Loucy (cell line): ENCODE measurements at regions not wholly inside any gene's neighbourhood (a gene's known extent, or its start where the extent isn't known, plus 50 kb on each side); places are given as distances from the start of the nearest gene placed in this dataset.

Experiments
- H2AFZ ChIP-seq: fragments of 200-600 bp; sonication (generic); 2 replicates; pipeline ENCODE4 v1.6.0; 2016; ENCODE audit warnings: antibody characterized with exemption, mild to moderate bottlenecking, low read length, moderate library complexity
- H3F3A ChIP-seq: fragments of 200-600 bp; 2 replicates; pipeline ENCODE4 v1.6.0; 2016; ENCODE audit warnings: antibody characterized with exemption, low read depth, mild to moderate bottlenecking
- H3K27me3 ChIP-seq: fragments of 200-600 bp; sonication (generic); 2 replicates; pipeline ENCODE4 v1.6.1; 2014; ENCODE audit warnings: low read length, mild to moderate bottlenecking; ENCODE audit not compliant: insufficient read depth, poor library complexity, severe bottlenecking
- H3K36me3 ChIP-seq: fragments of 200-600 bp; sonication (generic); 2 replicates; pipeline ENCODE4 v1.6.1; 2016; ENCODE audit warnings: low read length; ENCODE audit not compliant: insufficient read depth
- H3K4me1 ChIP-seq: fragments of 200-600 bp; sonication (generic); 2 replicates; pipeline ENCODE4 v1.5.1; 2014; ENCODE audit warnings: low read length, mild to moderate bottlenecking; ENCODE audit not compliant: insufficient read depth, poor library complexity, severe bottlenecking
- H3K4me2 ChIP-seq: fragments of 200-600 bp; sonication (generic); 2 replicates; pipeline ENCODE4 v1.6.0; 2014; ENCODE audit warnings: antibody characterized with exemption, low read length, low read depth, mild to moderate bottlenecking; ENCODE audit not compliant: poor library complexity, severe bottlenecking
- H3K4me3 ChIP-seq: fragments of 200-600 bp; sonication (generic); 2 replicates; pipeline ENCODE4 v1.5.1; 2014; ENCODE audit warnings: low read length, mild to moderate bottlenecking, mixed read lengths; ENCODE audit not compliant: poor library complexity, severe bottlenecking
- H3K79me2 ChIP-seq: fragments of 200-600 bp; sonication (generic); 2 replicates; pipeline ENCODE4 v1.6.1; 2014; ENCODE audit warnings: low read length; ENCODE audit not compliant: insufficient read depth
- H3K9ac ChIP-seq: fragments of 200-600 bp; sonication (generic); 2 replicates; pipeline ENCODE4 v1.6.0; 2014; ENCODE audit warnings: mild to moderate bottlenecking, low read depth, low read length, moderate library complexity; ENCODE audit not compliant: poor library complexity, severe bottlenecking
- H3K9me2 ChIP-seq: fragments of 200-600 bp; sonication (generic); replicated peaks from 2 replicates; pipeline ENCODE4 v1.6.1; 2016; ENCODE audit warnings: low read depth, low read length, mixed read lengths
- H3K9me3 ChIP-seq: fragments of 200-600 bp; sonication (generic); 2 replicates; pipeline ENCODE4 v1.6.1; 2014; ENCODE audit warnings: mild to moderate bottlenecking, antibody characterized with exemption, low read length, low read depth; ENCODE audit not compliant: insufficient read depth
- H4K20me1 ChIP-seq: fragments of 200-600 bp; sonication (generic); 2 replicates; pipeline ENCODE4 v1.6.0; 2014; ENCODE audit warnings: antibody characterized with exemption, low read length, mild to moderate bottlenecking; ENCODE audit not compliant: insufficient read depth, poor library complexity, severe bottlenecking
- EZH2phosphoT487 ChIP-seq: fragments of 200-600 bp; IDR thresholded peaks from 2 replicates; pipeline ENCODE4 v1.6.1; 2018; ENCODE audit warnings: antibody characterized with exemption, mild to moderate bottlenecking, moderate library complexity, borderline replicate concordance
- TF ChIP-seq, protein P1 (sequence below): fragments of 200-600 bp; sonication (generic); conservative IDR thresholded peaks from 2 replicates; pipeline ENCODE4 v1.5.1; 2014; ENCODE audit warnings: mild to moderate bottlenecking, antibody characterized with exemption, low read length

GRCh38 chr10:120765226-120765803 lies 85.8 kb upstream of the WDR11 start:
- no peaks in the 10 kb centered on the region for H3K9me3 ChIP-seq
- no peaks in the 10 kb centered on the region for H3K79me2 ChIP-seq
- no peaks in the 10 kb centered on the region for H3K4me1 ChIP-seq
- H3K36me3 ChIP-seq, result no peaks in the 10 kb centered on the region
- H3K27me3 ChIP-seq, result no peaks in the 10 kb centered on the region
- TF ChIP-seq, protein P1, sequence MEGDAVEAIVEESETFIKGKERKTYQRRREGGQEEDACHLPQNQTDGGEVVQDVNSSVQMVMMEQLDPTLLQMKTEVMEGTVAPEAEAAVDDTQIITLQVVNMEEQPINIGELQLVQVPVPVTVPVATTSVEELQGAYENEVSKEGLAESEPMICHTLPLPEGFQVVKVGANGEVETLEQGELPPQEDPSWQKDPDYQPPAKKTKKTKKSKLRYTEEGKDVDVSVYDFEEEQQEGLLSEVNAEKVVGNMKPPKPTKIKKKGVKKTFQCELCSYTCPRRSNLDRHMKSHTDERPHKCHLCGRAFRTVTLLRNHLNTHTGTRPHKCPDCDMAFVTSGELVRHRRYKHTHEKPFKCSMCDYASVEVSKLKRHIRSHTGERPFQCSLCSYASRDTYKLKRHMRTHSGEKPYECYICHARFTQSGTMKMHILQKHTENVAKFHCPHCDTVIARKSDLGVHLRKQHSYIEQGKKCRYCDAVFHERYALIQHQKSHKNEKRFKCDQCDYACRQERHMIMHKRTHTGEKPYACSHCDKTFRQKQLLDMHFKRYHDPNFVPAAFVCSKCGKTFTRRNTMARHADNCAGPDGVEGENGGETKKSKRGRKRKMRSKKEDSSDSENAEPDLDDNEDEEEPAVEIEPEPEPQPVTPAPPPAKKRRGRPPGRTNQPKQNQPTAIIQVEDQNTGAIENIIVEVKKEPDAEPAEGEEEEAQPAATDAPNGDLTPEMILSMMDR, result no peak
- no peak overlapping the region for H2AFZ ChIP-seq
- H3F3A ChIP-seq, result no peaks in the 10 kb centered on the region
- no peaks in the 10 kb centered on the region for H3K9me2 ChIP-seq
- no peak overlapping the region for H3K4me3 ChIP-seq
- H3K9ac ChIP-seq, result no peak overlapping the region
- H3K4me2 ChIP-seq, result no peak overlapping the region
- no peaks in the 10 kb centered on the region for H4K20me1 ChIP-seq

GRCh38 chr10:120768227-120768626 lies 82.9 kb upstream of the WDR11 start:
- Histone ChIP-seq H3K9me3 (no peaks in the 10 kb centered on the region), H3K9ac (no peak overlapping the region), H3K27me3 (no peaks in the 10 kb centered on the region), H3K4me1 (no peaks in the 10 kb centered on the region), H4K20me1 (no peaks in the 10 kb centered on the region), H3K9me2 (no peaks in the 10 kb centered on the region), H2AFZ (no peak overlapping the region; the same call in 1 of the 2 replicates), H3K4me2 (no peak overlapping the region), H3K36me3 (no peaks in the 10 kb centered on the region), H3K4me3 (no peak overlapping the region), H3K79me2 (no peaks in the 10 kb centered on the region), H3F3A (no peaks in the 10 kb centered on the region)
- TF ChIP-seq, protein P1, result no peak
- TF ChIP-seq EZH2phosphoT487, result no peak

GRCh38 chr10:120770496-120770895 lies 80.7 kb upstream of the WDR11 start:
- no peaks in the 10 kb centered on the region for H3K9me3 ChIP-seq
- TF ChIP-seq, protein P1, result no peak
- TF ChIP-seq EZH2phosphoT487, result no peak
- H3F3A ChIP-seq, result no peaks in the 10 kb centered on the region
- no peaks in the 10 kb centered on the region for H4K20me1 ChIP-seq
- H3K27me3 ChIP-seq, result no peaks in the 10 kb centered on the region
- no peak overlapping the region for H3K4me2 ChIP-seq
- H3K4me3 ChIP-seq, result no peak overlapping the region
- no peak overlapping the region for H3K9ac ChIP-seq
- H3K79me2 ChIP-seq, result no peaks in the 10 kb centered on the region
- no peak overlapping the region for H2AFZ ChIP-seq
- no peaks in the 10 kb centered on the region for H3K9me2 ChIP-seq
- H3K4me1 ChIP-seq, result no peaks in the 10 kb centered on the region
- no peaks in the 10 kb centered on the region for H3K36me3 ChIP-seq
